HEK293T (cell line): ENCODE measurements at regions not wholly inside any gene's neighbourhood (a gene's known extent, or its start where the extent isn't known, plus 50 kb on each side); places are given as distances from the start of the nearest gene placed in this dataset.

Experiments
- FOXA1 ChIP-seq: fragments of 450-650 bp; IDR thresholded peaks from 2 replicates; pipeline ENCODE4 v1.6.1; 2016; ENCODE audit warnings: mild to moderate bottlenecking
- FOXM1 ChIP-seq: fragments of 450-650 bp; IDR thresholded peaks from 2 replicates; pipeline ENCODE4 v1.6.1; 2017; ENCODE audit warnings: mild to moderate bottlenecking, borderline replicate concordance
- L3MBTL2 ChIP-seq: fragments of 450-650 bp; conservative IDR thresholded peaks from 2 replicates; pipeline ENCODE4 v1.6.1; 2016; ENCODE audit warnings: mild to moderate bottlenecking

GRCh38 chr2:128489526-128490273 is 171.0 kb upstream of the HS6ST1 start:
- no peak for TF ChIP-seq FOXA1
- no peak for TF ChIP-seq L3MBTL2
- no peak for TF ChIP-seq FOXM1
